ENCODE measurements at regions not wholly inside any gene's neighbourhood (a gene's known extent, or its start where the extent isn't known, plus 50 kb on each side); places are given as distances from the start of the nearest gene placed in this dataset.

- TF ChIP-seq POLR2A (IDR thresholded peaks at IDR 0.05; ENCODE audit: low read depth, low read length) (no peak), TAF1 (IDR thresholded peaks at IDR 0.05; ENCODE audit: borderline replicate concordance, low read depth, low read length) (no peak), POLR2AphosphoS5 (IDR thresholded peaks at IDR 0.05; ENCODE audit: low read depth, low read length) (no peak)
These were observed 822.7 kb downstream of the DTWD2 start for GRCh38 chr5:118165619-118166018.

All from GM12892 (cell line).